NOMO-1 (cell line): ENCODE measurements at regions not wholly inside any gene's neighbourhood (a gene's known extent, or its start where the extent isn't known, plus 50 kb on each side); places are given as distances from the start of the nearest gene placed in this dataset.
A peak's percentile ranks its signal among the peaks of the same experiment; 100 is the strongest.

Source experiments
- DNase-seq, 2 experiments: peaks; one replicate each; lab custom pipeline; 2025; ENCODE audit not compliant: unreplicated experiment in 2 of 2; lab: John Stamatoyannopoulos, UW

GRCh38 chr12:31869972-31870371, 89.2 kb upstream of the RESF1 start:
- no peak for DNase-seq

- DNase-seq, result no peak
These were observed 90.2 kb upstream of the RESF1 start for GRCh38 chr12:31868965-31869364.

GRCh38 chr12:31867292-31867691, 91.9 kb upstream of the RESF1 start:
- DNase-seq, result no peak

GRCh38 chr12:31866523-31866922, 92.7 kb upstream of the RESF1 start:
- no peak for DNase-seq

- DNase-seq, result no peak
These were observed 94.2 kb upstream of the RESF1 start for GRCh38 chr12:31865023-31865422.

GRCh38 chr12:31861360-31861759, 97.9 kb upstream of the RESF1 start:
- DNase-seq, result no peak

GRCh38 chr12:31860401-31860800, 98.8 kb upstream of the RESF1 start:
- no peak for DNase-seq

- no peak for DNase-seq
These were observed 99.8 kb upstream of the RESF1 start for GRCh38 chr12:31859232-31859977.

- DNase-seq, result no peak
These were observed 103.8 kb upstream of the RESF1 start for GRCh38 chr12:31855427-31855826.

GRCh38 chr12:31853977-31854376, 105.2 kb upstream of the RESF1 start:
- peak; percentile 33 to 41 for DNase-seq

GRCh38 chr12:31853520-31853919, 105.7 kb upstream of the RESF1 start:
- peak; percentile 61 to 81 for DNase-seq

GRCh38 chr12:31850268-31850667, 108.9 kb upstream of the RESF1 start:
- no peak for DNase-seq

- DNase-seq, result no peak
These were observed 110.0 kb upstream of the RESF1 start for GRCh38 chr12:31849090-31849687.

- no peak for DNase-seq
These were observed 112.8 kb upstream of the RESF1 start for GRCh38 chr12:31846405-31846804.

- DNase-seq, result no peak
These were observed 113.4 kb upstream of the RESF1 start for GRCh38 chr12:31845613-31846322.

- DNase-seq, result no peak
These were observed 114.7 kb upstream of the AMN1 start for GRCh38 chr12:31843398-31844095.

GRCh38 chr12:31837913-31838312, 109.1 kb upstream of the AMN1 start:
- DNase-seq, result no peak

- DNase-seq, result no peak
These were observed 106.6 kb upstream of the AMN1 start for GRCh38 chr12:31835276-31835882.

- no peak for DNase-seq
These were observed 105.3 kb upstream of the AMN1 start for GRCh38 chr12:31834150-31834549.

- DNase-seq, result peak; percentile 93 to 98
These were observed 104.2 kb upstream of the AMN1 start for GRCh38 chr12:31832740-31833729.
